ENCODE measurements at regions not wholly inside any gene's neighbourhood (a gene's known extent, or its start where the extent isn't known, plus 50 kb on each side); places are given as distances from the start of the nearest gene placed in this dataset.
"Not testable (repeated sequence)": the region's sequence is repeated elsewhere in the genome, so short reads cannot be mapped to it uniquely, and the experiment has no call there.

- no peak for DNase-seq (ENCODE audit: low read depth)
Measured at GRCh38 chr12:28776220-28776619, 372.9 kb upstream of the FAR2 start.

GRCh38 chr12:28776913-28777422, 372.1 kb upstream of the FAR2 start:
- DNase-seq (ENCODE audit: low read depth) = no peak

GRCh38 chr12:28777603-28778365, 371.3 kb upstream of the FAR2 start:
- DNase-seq (ENCODE audit: low read depth) = no peak

- DNase-seq (ENCODE audit: low read depth) = peak; percentile 23
Measured at GRCh38 chr12:28780096-28780495, 369.0 kb upstream of the FAR2 start.

GRCh38 chr12:28780960-28781359, 368.1 kb upstream of the FAR2 start:
- no peak for DNase-seq (ENCODE audit: low read depth)

- no peak for DNase-seq (ENCODE audit: low read depth)
Measured at GRCh38 chr12:28781671-28782652, 367.1 kb upstream of the FAR2 start.

- DNase-seq (ENCODE audit: low read depth) = no peak
Measured at GRCh38 chr12:28782812-28783211, 366.3 kb upstream of the FAR2 start.

- no peak for DNase-seq (ENCODE audit: low read depth)
Measured at GRCh38 chr12:28787151-28787550, 361.9 kb upstream of the FAR2 start.

GRCh38 chr12:28788256-28788655, 360.8 kb upstream of the FAR2 start:
- not testable (repeated sequence) for DNase-seq (ENCODE audit: low read depth)

- DNase-seq (ENCODE audit: low read depth) = no peak
Measured at GRCh38 chr12:28793581-28794151, 355.4 kb upstream of the FAR2 start.

GRCh38 chr12:28794211-28794610, 354.9 kb upstream of the FAR2 start:
- DNase-seq (ENCODE audit: low read depth) = no peak

GRCh38 chr12:28794786-28795185, 354.3 kb upstream of the FAR2 start:
- DNase-seq (ENCODE audit: low read depth) = no peak

- DNase-seq (ENCODE audit: low read depth) = no peak
Measured at GRCh38 chr12:28795311-28795710, 353.8 kb upstream of the FAR2 start.

GRCh38 chr12:28799348-28799747, 349.7 kb upstream of the FAR2 start:
- DNase-seq (ENCODE audit: low read depth) = no peak

- no peak for DNase-seq (ENCODE audit: low read depth)
Measured at GRCh38 chr12:28800129-28800528, 348.9 kb upstream of the FAR2 start.

GRCh38 chr12:28802706-28803438, 346.2 kb upstream of the FAR2 start:
- no peak for DNase-seq (ENCODE audit: low read depth)

- no peak for DNase-seq (ENCODE audit: low read depth)
Measured at GRCh38 chr12:28807535-28807934, 341.5 kb upstream of the FAR2 start.

- no peak for DNase-seq (ENCODE audit: low read depth)
Measured at GRCh38 chr12:28811457-28811856, 337.6 kb upstream of the FAR2 start.

- no peak for DNase-seq (ENCODE audit: low read depth)
Measured at GRCh38 chr12:28814246-28814645, 334.8 kb upstream of the FAR2 start.

- DNase-seq (ENCODE audit: low read depth) = no peak
Measured at GRCh38 chr12:28817524-28817923, 331.6 kb upstream of the FAR2 start.

- no peak for DNase-seq (ENCODE audit: low read depth)
Measured at GRCh38 chr12:28824193-28824846, 324.8 kb upstream of the FAR2 start.

All from ELR (cell line).